Neutrophil (primary cell): ENCODE measurements at regions not wholly inside any gene's neighbourhood (a gene's known extent, or its start where the extent isn't known, plus 50 kb on each side); places are given as distances from the start of the nearest gene placed in this dataset.

Source experiments
- H3K27ac ChIP-seq: fragments of 200-600 bp; sonication (generic); 2 replicates; pipeline ENCODE4 v1.5.1; 2016; ENCODE audit warnings: mild to moderate bottlenecking, moderate library complexity
- H3K27me3 ChIP-seq: fragments of 200-600 bp; sonication (generic); 2 replicates; pipeline ENCODE4 v1.6.0; 2016; ENCODE audit warnings: mild to moderate bottlenecking
- H3K36me3 ChIP-seq: fragments of 200-600 bp; sonication (generic); 2 replicates; pipeline ENCODE4 v1.5.1; 2017
- H3K4me1 ChIP-seq, 2 experiments: fragments of 200-600 bp in 1 of 2; sonication (generic) in 1 of 2; 1 replicate in 1 of 2; 2 replicates in 1 of 2; pipeline versions ENCODE4 v1.5.1 to v1.6.1; 2013 to 2016; ENCODE audit warnings: low read depth in 1 of 2, low read length in 1 of 2, mild to moderate bottlenecking in 1 of 2, moderate library complexity in 1 of 2; ENCODE audit not compliant: control insufficient read depth in 1 of 2, insufficient read depth in 1 of 2
- H3K4me3 ChIP-seq, 2 experiments: fragments of 200-600 bp in 1 of 2; sonication (generic) in 1 of 2; 1 replicate in 1 of 2; 2 replicates in 1 of 2; pipeline ENCODE4 v1.5.1; 2013 to 2016; ENCODE audit warnings: low read depth in 1 of 2, low read length in 1 of 2, mild to moderate bottlenecking in 1 of 2, moderate library complexity in 1 of 2
- H3K9me3 ChIP-seq: fragments of 200-600 bp; sonication (generic); 2 replicates; pipeline ENCODE4 v1.5.1; 2016
- CTCF ChIP-seq: fragments of 200-600 bp; sonication (generic); IDR thresholded peaks from 2 replicates; pipeline ENCODE4 v1.5.1; 2016; ENCODE audit warnings: antibody characterized with exemption

DNA sequence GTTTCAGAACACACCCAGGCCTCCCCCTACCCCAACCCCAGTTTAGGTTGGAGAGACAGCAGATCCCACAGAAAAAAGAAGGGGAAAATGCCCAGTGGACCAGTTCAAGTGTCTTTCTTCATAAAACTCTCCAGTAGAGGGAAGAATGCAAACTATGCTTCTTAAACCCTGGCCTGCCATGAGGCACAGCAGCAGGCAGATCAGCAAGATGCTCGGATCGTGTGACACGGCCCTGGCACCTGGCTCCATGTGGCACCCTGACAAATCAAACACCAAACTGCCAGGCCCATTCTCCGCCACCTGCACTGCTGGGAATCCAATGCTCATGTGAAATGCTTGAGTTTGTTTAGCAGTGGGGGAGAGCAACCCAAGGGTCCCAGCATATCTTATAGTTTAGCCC, 166.8 kb downstream of the SOX9 start:
- no peaks in the 10 kb centered on the region for H3K9me3 ChIP-seq
- no peak overlapping the region for H3K27ac ChIP-seq
- H3K4me1 ChIP-seq: no peaks in the 10 kb centered on the region
- H3K4me3 ChIP-seq: no peak overlapping the region
- H3K36me3 ChIP-seq: no peaks in the 10 kb centered on the region
- no peak for TF ChIP-seq CTCF
- H3K27me3 ChIP-seq: no peaks in the 10 kb centered on the region

DNA sequence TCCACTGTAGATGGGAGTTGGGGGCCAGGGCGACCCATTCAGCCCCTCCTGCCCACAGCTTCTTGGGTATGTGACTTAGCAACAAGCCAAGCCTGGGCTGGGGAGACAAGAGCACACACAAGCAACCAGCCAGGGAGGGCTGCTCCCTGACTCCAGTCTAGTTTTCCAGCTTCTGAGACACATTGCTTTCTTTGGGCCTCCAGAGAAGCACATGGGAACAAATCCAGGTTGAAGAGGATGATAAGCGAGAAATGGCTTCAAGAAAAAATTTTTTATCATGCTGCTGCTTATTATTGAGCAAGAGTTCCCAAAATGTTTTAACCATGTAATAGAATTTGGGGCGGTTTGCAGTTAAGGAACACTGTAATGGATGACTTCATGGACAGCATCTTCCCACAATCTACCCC, 173.7 kb downstream of the SOX9 start:
- Histone ChIP-seq H3K9me3 (no peaks in the 10 kb centered on the region), H3K4me3 (no peak overlapping the region), H3K27ac (no peak overlapping the region), H3K4me1 (no peaks in the 10 kb centered on the region), H3K36me3 (no peaks in the 10 kb centered on the region), H3K27me3 (no peaks in the 10 kb centered on the region)
- TF ChIP-seq CTCF: no peak

DNA sequence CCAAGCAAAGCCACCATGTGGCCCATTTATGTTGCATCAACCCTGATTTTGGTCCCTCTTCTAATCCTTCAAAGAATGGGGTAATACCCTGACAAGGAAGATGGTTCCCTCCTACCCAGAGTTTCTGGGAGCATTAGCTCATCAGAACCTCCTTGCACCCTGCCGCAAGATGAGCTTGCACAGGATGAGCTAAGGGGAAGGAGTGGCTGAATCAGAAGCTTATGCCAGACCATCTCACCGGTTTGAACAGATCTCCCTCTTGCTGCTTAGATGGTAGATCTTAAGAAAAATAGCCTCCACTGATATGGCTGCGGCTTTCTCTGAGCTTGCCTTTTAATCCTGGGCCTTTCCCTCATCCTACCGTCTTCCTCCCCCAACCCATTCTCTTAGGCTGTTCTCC, 175.1 kb downstream of the SOX9 start:
- TF ChIP-seq CTCF: no peak
- Histone ChIP-seq H3K4me1 (no peaks in the 10 kb centered on the region), H3K9me3 (no peaks in the 10 kb centered on the region), H3K27me3 (no peaks in the 10 kb centered on the region), H3K4me3 (no peak overlapping the region), H3K36me3 (no peaks in the 10 kb centered on the region), H3K27ac (no peak overlapping the region)

GRCh38 chr17:72296456-72296855, 175.6 kb downstream of the SOX9 start:
- Histone ChIP-seq H3K27me3 (no peaks in the 10 kb centered on the region), H3K27ac (no peak overlapping the region), H3K9me3 (no peaks in the 10 kb centered on the region), H3K36me3 (no peaks in the 10 kb centered on the region), H3K4me1 (no peaks in the 10 kb centered on the region), H3K4me3 (no peak overlapping the region)
- no peak for TF ChIP-seq CTCF

DNA sequence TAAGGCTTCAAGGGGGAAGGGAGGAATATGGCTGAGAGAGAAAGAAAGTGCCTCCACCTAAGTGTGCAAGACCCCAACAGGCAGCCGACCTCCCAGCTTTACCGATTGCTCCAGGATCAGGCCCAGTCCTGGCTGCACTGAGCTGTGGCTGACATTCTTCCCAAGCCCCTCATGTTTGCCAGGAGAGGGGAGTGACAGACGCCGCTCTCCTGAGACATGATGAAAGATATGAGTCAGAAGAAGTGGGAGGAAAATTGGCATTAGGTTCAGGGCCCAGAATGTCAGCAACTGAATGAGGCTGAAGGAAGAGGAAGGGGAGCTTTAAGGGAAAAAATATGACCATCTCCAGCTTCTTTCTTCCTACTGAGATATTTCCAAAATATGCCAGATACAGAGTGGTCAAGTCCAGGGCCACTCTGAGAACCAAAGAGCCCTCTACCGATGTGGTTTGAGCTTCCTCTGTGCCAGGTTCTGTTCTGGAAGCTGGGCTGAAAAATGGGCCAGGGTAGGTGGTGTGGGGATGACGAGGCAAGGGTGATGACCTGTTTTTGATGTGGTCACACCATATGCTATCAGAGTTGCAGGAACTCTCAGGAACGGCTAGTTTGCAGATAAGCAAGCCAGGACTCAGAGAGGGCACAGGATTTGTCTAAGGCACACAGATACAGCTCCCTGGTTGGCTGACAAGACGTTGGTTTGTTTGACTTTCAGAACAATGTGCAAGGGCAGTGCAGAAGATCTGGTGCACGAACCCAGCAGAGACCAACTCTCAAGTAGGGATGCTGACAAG, 176.7 kb downstream of the SOX9 start:
- no peak for TF ChIP-seq CTCF
- Histone ChIP-seq H3K36me3 (no peaks in the 10 kb centered on the region), H3K27ac (no peak overlapping the region), H3K4me3 (no peak overlapping the region), H3K27me3 (no peaks in the 10 kb centered on the region), H3K9me3 (no peaks in the 10 kb centered on the region), H3K4me1 (no peaks in the 10 kb centered on the region)
